Activated CD8-positive, alpha-beta T cell treated with anti-CD3 and anti-CD28 coated beads, Interleukin-2, amount 10 ng/mL, durations not matched to agents 7 days and 5 days (primary cell): ENCODE measurements at regions not wholly inside any gene's neighbourhood (a gene's known extent, or its start where the extent isn't known, plus 50 kb on each side); places are given as distances from the start of the nearest gene placed in this dataset.
"Not testable (repeated sequence)": the region's sequence is repeated elsewhere in the genome, so short reads cannot be mapped to it uniquely, and the experiment has no call there.

ENCODE experiments used
- ATAC-seq: fragments of 150-1000 bp; cut with Tn5 transposase; one replicate; pipeline ENCODE4 v1.10.0; 2021; ENCODE audit warnings: moderate library complexity
- CTCF ChIA-PET: fragments of 350-600 bp; sonication (Branson Sonifier 250); formaldehyde crosslinking; loops from one replicate; lab custom pipeline; 2021; ENCODE audit warnings: antibody characterized with exemption; lab: Charles Lee
- POLR2A ChIA-PET: fragments of 350-600 bp; sonication (Branson Sonifier 250); formaldehyde crosslinking; loops from one replicate; lab custom pipeline; 2021; ENCODE audit warnings: antibody characterized with exemption; lab: Charles Lee
- DNase-seq: peaks from one replicate; pipeline ENCODE4 v3.0.0-alpha.2; 2020
- H3K27ac Mint-ChIP-seq: one replicate; pipeline ENCODE4 v1.8.0; 2021; ENCODE audit warnings: mild to moderate bottlenecking, mixed read lengths
- H3K27me3 Mint-ChIP-seq: one replicate; pipeline ENCODE4 v1.8.0; 2021; ENCODE audit warnings: low read depth, mixed read lengths
- H3K36me3 Mint-ChIP-seq: one replicate; pipeline ENCODE4 v1.8.0; 2021; ENCODE audit warnings: low read depth, mixed read lengths
- H3K4me1 Mint-ChIP-seq: one replicate; pipeline ENCODE4 v1.8.0; 2021; ENCODE audit warnings: low read depth, mixed read lengths
- H3K4me3 Mint-ChIP-seq: one replicate; pipeline ENCODE4 v1.8.0; 2021; ENCODE audit warnings: mild to moderate bottlenecking, mixed read lengths
- H3K9me3 Mint-ChIP-seq: one replicate; pipeline ENCODE4 v1.8.0; 2022; ENCODE audit warnings: mixed read lengths; ENCODE audit not compliant: insufficient read depth

GRCh38 chr2:186325827-186326535, 160.1 kb upstream of the ZC3H15 start:
- H3K27ac Mint-ChIP-seq = no peak overlapping the region
- no peaks in the 10 kb centered on the region for H3K36me3 Mint-ChIP-seq
- H3K9me3 Mint-ChIP-seq = peaks cover 3% of the 10 kb centered on the region
- ChIA-PET CTCF (no interaction called here), POLR2A (no interaction called here)
- DNase-seq (no peak), ATAC-seq (no peak)
- H3K27me3 Mint-ChIP-seq = no peaks in the 10 kb centered on the region
- no peak overlapping the region for H3K4me3 Mint-ChIP-seq
- H3K4me1 Mint-ChIP-seq = no peaks in the 10 kb centered on the region

- ChIA-PET POLR2A (no interaction called here), CTCF (no interaction called here)
- Mint-ChIP-seq H3K27ac (no peak overlapping the region), H3K4me3 (no peak overlapping the region), H3K9me3 (no peaks in the 10 kb centered on the region), H3K4me1 (no peaks in the 10 kb centered on the region), H3K27me3 (no peaks in the 10 kb centered on the region), H3K36me3 (no peaks in the 10 kb centered on the region)
- no peak for ATAC-seq
- no peak for DNase-seq
These were observed 158.7 kb upstream of the ZC3H15 start for GRCh38 chr2:186327251-186327868.

GRCh38 chr2:186328838-186329237, 157.2 kb upstream of the ZC3H15 start:
- no peak for ATAC-seq
- Mint-ChIP-seq H3K27ac (no peak overlapping the region), H3K36me3 (no peaks in the 10 kb centered on the region), H3K27me3 (no peaks in the 10 kb centered on the region), H3K9me3 (no peaks in the 10 kb centered on the region), H3K4me3 (no peak overlapping the region), H3K4me1 (no peaks in the 10 kb centered on the region)
- ChIA-PET CTCF (no interaction called here), POLR2A (no interaction called here)
- DNase-seq = no peak

DNA sequence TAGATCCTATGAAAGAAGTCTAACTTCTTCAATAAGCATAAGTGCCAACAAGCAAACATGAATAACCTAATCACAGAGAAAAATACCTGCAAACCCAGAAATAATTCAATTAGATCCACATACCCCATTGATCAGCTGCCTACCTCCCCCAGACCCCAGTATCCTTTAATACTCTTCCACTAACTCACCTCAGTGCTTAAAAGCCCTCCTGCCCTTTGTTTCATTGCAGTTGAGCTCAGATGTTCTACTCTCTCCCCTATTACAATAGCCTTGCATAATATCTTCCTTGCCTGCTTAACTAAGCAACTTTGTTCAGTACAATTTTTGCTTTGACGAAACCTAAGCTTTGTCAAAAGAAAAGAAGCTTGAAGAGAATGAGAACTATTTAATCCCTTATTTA, 156.0 kb upstream of the ZC3H15 start:
- Mint-ChIP-seq H3K9me3 (no peaks in the 10 kb centered on the region), H3K27ac (no peak overlapping the region), H3K27me3 (no peaks in the 10 kb centered on the region), H3K36me3 (no peaks in the 10 kb centered on the region), H3K4me3 (no peak overlapping the region), H3K4me1 (no peaks in the 10 kb centered on the region)
- ChIA-PET POLR2A (no interaction called here), CTCF (interaction anchor here (1.2 kb wide), 1 partner anchor 311 kb away, joined by 3 read pairs; no protein-coding TSS in a partner anchor)
- ATAC-seq (no peak), DNase-seq (no peak)

DNA sequence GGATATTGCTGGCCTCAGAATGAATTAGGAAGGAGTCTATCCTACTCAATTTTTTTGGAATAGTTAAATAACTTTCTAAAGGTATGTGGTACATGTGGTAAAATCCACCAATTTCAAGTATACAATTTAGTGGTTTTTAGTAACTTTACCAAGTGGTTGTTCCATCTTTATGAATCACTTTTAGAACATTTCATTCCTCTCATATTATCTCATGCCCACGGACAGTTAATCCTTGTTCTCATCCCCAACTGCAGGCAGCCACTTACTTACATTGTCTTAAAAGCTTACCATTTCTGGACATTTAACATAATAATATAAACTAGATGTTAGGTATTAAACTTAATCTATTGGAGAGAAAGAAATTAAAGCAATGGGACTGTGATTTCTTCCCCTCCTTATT, 146.3 kb upstream of the ZC3H15 start:
- Mint-ChIP-seq H3K4me1 (no peaks in the 10 kb centered on the region), H3K4me3 (no peak overlapping the region), H3K9me3 (peaks cover 13% of the 10 kb centered on the region), H3K27ac (no peak overlapping the region), H3K36me3 (no peaks in the 10 kb centered on the region), H3K27me3 (no peaks in the 10 kb centered on the region)
- DNase-seq (no peak), ATAC-seq (no peak)
- CTCF ChIA-PET = no interaction called here
- POLR2A ChIA-PET = no interaction called here

- Mint-ChIP-seq H3K4me1 (no peaks in the 10 kb centered on the region), H3K27me3 (no peaks in the 10 kb centered on the region), H3K27ac (no peak overlapping the region), H3K36me3 (no peaks in the 10 kb centered on the region), H3K9me3 (peaks cover 13% of the 10 kb centered on the region), H3K4me3 (no peak overlapping the region)
- POLR2A ChIA-PET = no interaction called here
- ATAC-seq (no peak), DNase-seq (no peak)
- CTCF ChIA-PET = no interaction called here
These were observed 144.0 kb upstream of the ZC3H15 start for GRCh38 chr2:186342029-186342428.

- Mint-ChIP-seq H3K27me3 (no peaks in the 10 kb centered on the region), H3K36me3 (no peaks in the 10 kb centered on the region), H3K27ac (no peak overlapping the region), H3K9me3 (no peaks in the 10 kb centered on the region), H3K4me3 (no peak overlapping the region), H3K4me1 (no peaks in the 10 kb centered on the region)
- DNase-seq = no peak
- CTCF ChIA-PET = no interaction called here
- POLR2A ChIA-PET = no interaction called here
- ATAC-seq = no peak
These were observed 140.3 kb upstream of the ZC3H15 start for GRCh38 chr2:186345745-186346144.

DNA sequence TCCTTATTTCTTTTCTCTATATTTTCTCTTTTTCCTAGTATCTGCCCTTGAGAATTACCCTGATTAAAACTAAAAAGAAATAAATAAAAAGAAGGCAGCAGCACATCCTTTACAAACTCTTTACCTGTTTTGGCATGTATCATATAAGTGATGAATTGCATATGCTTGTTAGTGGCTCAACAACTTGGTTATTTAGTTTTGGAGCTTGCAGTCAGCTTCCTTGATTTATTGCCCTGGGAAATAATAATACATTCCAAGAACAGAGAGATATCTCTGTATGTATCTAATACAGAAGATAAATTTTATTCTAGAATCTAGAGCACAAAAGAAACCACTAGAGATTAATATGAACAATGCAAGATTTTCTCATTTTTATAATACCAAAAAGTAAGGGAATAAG, 139.8 kb upstream of the ZC3H15 start:
- DNase-seq = no peak
- H3K9me3 Mint-ChIP-seq = no peaks in the 10 kb centered on the region
- ATAC-seq = no peak
- no peak overlapping the region for H3K4me3 Mint-ChIP-seq
- no peaks in the 10 kb centered on the region for H3K4me1 Mint-ChIP-seq
- no peaks in the 10 kb centered on the region for H3K27me3 Mint-ChIP-seq
- POLR2A ChIA-PET = no interaction called here
- no peak overlapping the region for H3K27ac Mint-ChIP-seq
- no peaks in the 10 kb centered on the region for H3K36me3 Mint-ChIP-seq
- CTCF ChIA-PET = no interaction called here

DNA sequence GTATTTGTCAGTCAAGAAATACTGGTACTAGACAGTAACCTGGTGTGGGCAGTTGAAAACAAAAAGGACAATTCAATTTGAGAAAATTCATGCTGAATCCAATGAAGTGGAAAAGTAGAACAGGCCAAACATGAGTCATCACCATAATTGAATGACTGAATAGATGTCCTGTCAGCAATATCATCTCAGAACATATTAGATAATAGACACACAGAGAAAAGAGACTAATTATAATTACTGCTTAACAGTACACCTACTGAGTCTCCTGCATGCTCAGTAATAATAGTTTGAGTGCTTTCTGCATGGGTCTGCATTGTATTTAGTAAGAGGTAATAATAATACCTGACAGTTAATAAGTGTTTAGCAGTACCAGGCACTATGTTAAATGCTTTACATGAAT, 138.6 kb upstream of the ZC3H15 start:
- H3K4me1 Mint-ChIP-seq = no peaks in the 10 kb centered on the region
- POLR2A ChIA-PET = no interaction called here
- no peak overlapping the region for H3K4me3 Mint-ChIP-seq

DNA sequence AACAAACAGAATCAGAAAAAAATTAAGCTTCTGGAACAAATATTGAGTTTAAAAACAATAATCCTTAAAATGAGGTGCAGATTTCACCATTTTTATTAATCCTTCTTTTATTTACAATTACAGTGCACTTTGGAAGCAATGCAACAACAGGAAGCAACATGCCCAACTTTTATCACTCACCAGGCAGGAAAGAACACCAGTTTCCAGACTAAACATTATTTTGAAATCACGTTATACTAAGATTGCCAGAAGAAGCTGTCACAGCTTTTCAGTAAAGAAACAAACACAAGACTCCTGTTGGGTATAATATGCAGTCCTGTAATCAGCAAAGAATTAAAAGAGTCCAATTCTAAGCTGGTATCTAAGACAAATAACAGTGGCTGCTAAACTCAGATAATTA, 137.9 kb upstream of the ZC3H15 start:
- no peaks in the 10 kb centered on the region for H3K9me3 Mint-ChIP-seq
- H3K36me3 Mint-ChIP-seq = no peaks in the 10 kb centered on the region
- CTCF ChIA-PET = no interaction called here
- no peak overlapping the region for H3K4me3 Mint-ChIP-seq
- DNase-seq = no peak
- H3K27me3 Mint-ChIP-seq = no peaks in the 10 kb centered on the region
- no peak for ATAC-seq
- no peak overlapping the region for H3K27ac Mint-ChIP-seq
- POLR2A ChIA-PET = no interaction called here
- no peaks in the 10 kb centered on the region for H3K4me1 Mint-ChIP-seq

More for the DNA sequence above, 138.6 kb upstream of the ZC3H15 start:
- CTCF ChIA-PET = no interaction called here
- H3K27me3 Mint-ChIP-seq = no peaks in the 10 kb centered on the region
- DNase-seq (no peak), ATAC-seq (no peak)
- no peak overlapping the region for H3K27ac Mint-ChIP-seq
- no peaks in the 10 kb centered on the region for H3K36me3 Mint-ChIP-seq
- H3K9me3 Mint-ChIP-seq = no peaks in the 10 kb centered on the region

DNA sequence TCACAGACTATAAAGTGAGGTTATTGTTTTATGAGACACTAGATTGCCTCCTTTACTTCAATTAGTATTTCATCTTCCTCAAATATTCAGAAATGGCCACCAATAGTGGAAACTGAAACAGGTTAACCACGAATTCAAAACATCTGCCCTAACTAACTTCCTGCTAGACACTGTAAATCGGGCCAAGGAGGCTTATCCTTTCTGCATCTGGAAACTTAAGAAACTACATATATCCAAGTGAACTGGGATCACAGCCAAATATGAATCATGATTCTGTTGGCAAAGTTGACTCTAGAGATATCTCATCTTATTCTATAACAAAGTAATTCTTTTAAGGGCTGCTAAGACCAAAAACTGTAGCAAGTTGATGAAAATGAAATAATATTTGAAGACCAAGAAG, 136.6 kb upstream of the ZC3H15 start:
- no peak overlapping the region for H3K4me3 Mint-ChIP-seq
- ChIA-PET POLR2A (no interaction called here), CTCF (no interaction called here)
- no peak for ATAC-seq
- H3K4me1 Mint-ChIP-seq = no peaks in the 10 kb centered on the region
- no peak overlapping the region for H3K27ac Mint-ChIP-seq
- no peak for DNase-seq
- H3K36me3 Mint-ChIP-seq = no peaks in the 10 kb centered on the region
- H3K27me3 Mint-ChIP-seq = no peaks in the 10 kb centered on the region
- H3K9me3 Mint-ChIP-seq = peaks cover 5% of the 10 kb centered on the region

GRCh38 chr2:186354160-186354559, 131.9 kb upstream of the ZC3H15 start:
- DNase-seq, H3K4me1 Mint-ChIP-seq, H3K4me3 Mint-ChIP-seq, H3K27me3 Mint-ChIP-seq, CTCF ChIA-PET, H3K36me3 Mint-ChIP-seq, H3K27ac Mint-ChIP-seq, ATAC-seq, H3K9me3 Mint-ChIP-seq: not testable (repeated sequence)
- POLR2A ChIA-PET = interaction anchor here (0.6 kb wide), 1 partner anchor 314 kb away, joined by 3 read pairs; no protein-coding TSS in a partner anchor
